ENCODE measurements at regions not wholly inside any gene's neighbourhood (a gene's known extent, or its start where the extent isn't known, plus 50 kb on each side); places are given as distances from the start of the nearest gene placed in this dataset.

DNA sequence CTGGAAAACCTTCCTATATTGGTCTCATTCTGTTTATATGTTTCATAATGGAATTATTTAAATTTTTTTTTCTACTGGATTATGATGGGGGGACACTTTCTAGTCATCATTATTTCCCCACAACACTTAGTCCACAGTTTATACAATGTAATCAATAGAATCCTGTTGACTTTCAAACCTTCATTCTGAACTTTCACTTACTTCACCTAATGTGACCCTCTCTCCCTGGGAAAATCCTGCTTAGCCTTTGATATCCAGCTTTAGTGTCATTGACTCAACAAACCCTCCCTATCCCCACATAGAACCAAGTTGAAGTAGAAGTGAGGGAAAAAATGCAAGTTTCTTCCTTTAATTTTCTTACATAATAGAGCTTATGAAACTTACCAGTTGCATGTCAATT lies 666.0 kb downstream of the MECOM start:
- no peak overlapping the region for H3K4me3 ChIP-seq (ENCODE audit: extremely low read depth, insufficient read depth, low read length, poor library complexity, severe bottlenecking)
- H3K27ac ChIP-seq (ENCODE audit: low read depth, low read length, severe bottlenecking), result no peak overlapping the region
- H3K36me3 ChIP-seq (ENCODE audit: control insufficient read depth, insufficient read depth, low read length), result no peaks in the 10 kb centered on the region
- no peaks in the 10 kb centered on the region for H3K4me1 ChIP-seq (ENCODE audit: control insufficient read depth, insufficient read depth, low read length, poor library complexity, severe bottlenecking)
- H3K9me3 ChIP-seq (ENCODE audit: control insufficient read depth, low read length), result no peaks in the 10 kb centered on the region

DNA sequence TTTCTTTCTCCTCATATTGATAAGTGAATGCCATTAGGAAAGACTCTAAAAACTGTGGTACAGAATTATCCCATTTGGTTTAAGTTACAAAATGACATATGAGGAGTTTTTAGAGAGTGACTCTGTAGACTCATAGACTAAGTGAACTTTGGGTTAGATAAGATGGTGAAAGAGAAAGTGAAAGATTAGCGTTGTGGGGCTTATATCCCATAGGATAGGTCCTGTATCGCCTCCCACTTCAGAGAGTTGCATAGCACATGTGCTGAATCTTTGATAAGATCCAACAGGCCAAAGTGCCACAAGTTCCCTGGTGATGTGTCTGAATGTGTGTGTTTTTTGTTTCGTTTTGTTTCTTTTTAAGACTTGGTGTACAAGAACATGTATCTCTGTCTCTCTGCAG lies 666.9 kb downstream of the MECOM start:
- H3K4me3 ChIP-seq (ENCODE audit: extremely low read depth, insufficient read depth, low read length, poor library complexity, severe bottlenecking), result no peak overlapping the region
- no peak overlapping the region for H3K27ac ChIP-seq (ENCODE audit: low read depth, low read length, severe bottlenecking)
- H3K36me3 ChIP-seq (ENCODE audit: control insufficient read depth, insufficient read depth, low read length), result no peaks in the 10 kb centered on the region
- no peaks in the 10 kb centered on the region for H3K9me3 ChIP-seq (ENCODE audit: control insufficient read depth, low read length)
- 90 to 92% methylated on average over 2 of the region's 3 CpGs for WGBS, 2 experiments (ENCODE audit: insufficient coverage in 2 of 2)
- H3K4me1 ChIP-seq (ENCODE audit: control insufficient read depth, insufficient read depth, low read length, poor library complexity, severe bottlenecking), result no peaks in the 10 kb centered on the region

DNA sequence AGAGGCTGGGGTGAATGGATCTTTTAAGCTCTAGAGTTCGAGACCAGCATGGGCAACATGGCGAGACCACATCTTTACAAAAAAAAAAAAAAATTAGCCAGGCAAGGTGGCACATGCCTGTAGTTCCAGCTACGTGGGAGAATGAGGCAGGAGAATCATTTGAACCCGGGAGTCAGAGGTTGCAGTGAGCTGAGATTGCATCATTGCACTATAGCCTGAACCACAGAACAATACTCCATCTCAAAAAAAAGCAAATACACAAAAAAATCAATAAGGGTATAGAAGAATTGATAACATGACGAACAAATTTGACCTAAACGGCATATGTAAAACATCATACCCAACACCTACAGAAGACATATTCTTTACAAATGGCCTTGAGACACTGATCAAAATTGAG lies 668.4 kb downstream of the MECOM start:
- Histone ChIP-seq H3K4me1 (ENCODE audit: control insufficient read depth, insufficient read depth, low read length, poor library complexity, severe bottlenecking) (no peaks in the 10 kb centered on the region), H3K36me3 (ENCODE audit: control insufficient read depth, insufficient read depth, low read length) (no peaks in the 10 kb centered on the region), H3K27ac (ENCODE audit: low read depth, low read length, severe bottlenecking) (no peak overlapping the region), H3K9me3 (ENCODE audit: control insufficient read depth, low read length) (no peaks in the 10 kb centered on the region), H3K4me3 (ENCODE audit: extremely low read depth, insufficient read depth, low read length, poor library complexity, severe bottlenecking) (no peak overlapping the region)
- 86 to 93% methylated on average over 1 to 3 of the region's 6 CpGs for WGBS, 2 experiments (ENCODE audit: insufficient coverage in 2 of 2)

GRCh38 chr3:168991803-168992202 lies 671.7 kb downstream of the MECOM start:
- H3K9me3 ChIP-seq (ENCODE audit: control insufficient read depth, low read length), result no peaks in the 10 kb centered on the region
- no peaks in the 10 kb centered on the region for H3K4me1 ChIP-seq (ENCODE audit: control insufficient read depth, insufficient read depth, low read length, poor library complexity, severe bottlenecking)
- H3K27ac ChIP-seq (ENCODE audit: low read depth, low read length, severe bottlenecking), result no peak overlapping the region
- no peaks in the 10 kb centered on the region for H3K36me3 ChIP-seq (ENCODE audit: control insufficient read depth, insufficient read depth, low read length)
- no peak overlapping the region for H3K4me3 ChIP-seq (ENCODE audit: extremely low read depth, insufficient read depth, low read length, poor library complexity, severe bottlenecking)

- no peaks in the 10 kb centered on the region for H3K4me1 ChIP-seq (ENCODE audit: control insufficient read depth, insufficient read depth, low read length, poor library complexity, severe bottlenecking)
- no peaks in the 10 kb centered on the region for H3K36me3 ChIP-seq (ENCODE audit: control insufficient read depth, insufficient read depth, low read length)
- no peaks in the 10 kb centered on the region for H3K9me3 ChIP-seq (ENCODE audit: control insufficient read depth, low read length)
- no peak overlapping the region for H3K27ac ChIP-seq (ENCODE audit: low read depth, low read length, severe bottlenecking)
- H3K4me3 ChIP-seq (ENCODE audit: extremely low read depth, insufficient read depth, low read length, poor library complexity, severe bottlenecking), result no peak overlapping the region
- no CpG with 5 or more reads among the region's 3 CpGs for WGBS, 2 experiments (ENCODE audit: insufficient coverage in 2 of 2)
These were observed 672.9 kb downstream of the MECOM start for GRCh38 chr3:168990621-168991020.

DNA sequence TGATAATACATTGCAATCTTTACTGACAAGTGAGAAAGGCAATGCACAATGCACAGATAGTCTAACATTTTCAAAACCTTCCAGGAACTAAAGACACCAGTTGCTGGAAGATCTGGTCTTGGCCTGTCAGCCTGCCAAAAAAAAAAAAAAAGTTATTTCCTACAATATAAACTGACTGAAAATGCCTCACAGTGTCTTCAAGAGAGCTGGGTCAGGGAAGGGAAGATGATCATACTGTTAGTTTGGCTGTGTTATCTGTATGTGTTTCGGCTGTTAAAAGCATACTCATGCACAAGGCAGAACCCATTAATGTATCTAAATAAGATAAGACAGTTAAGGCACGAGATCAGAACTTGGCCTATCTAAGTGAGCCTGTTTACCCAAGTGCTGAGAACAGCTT lies 673.4 kb downstream of the MECOM start:
- Histone ChIP-seq H3K9me3 (ENCODE audit: control insufficient read depth, low read length) (no peaks in the 10 kb centered on the region), H3K36me3 (ENCODE audit: control insufficient read depth, insufficient read depth, low read length) (no peaks in the 10 kb centered on the region), H3K4me3 (ENCODE audit: extremely low read depth, insufficient read depth, low read length, poor library complexity, severe bottlenecking) (no peak overlapping the region), H3K4me1 (ENCODE audit: control insufficient read depth, insufficient read depth, low read length, poor library complexity, severe bottlenecking) (no peaks in the 10 kb centered on the region), H3K27ac (ENCODE audit: low read depth, low read length, severe bottlenecking) (no peak overlapping the region)
- 57% methylated on average over 1 of the region's 2 CpGs; no CpG with 5 or more reads in 1 of the 2 experiments for WGBS, 2 experiments (ENCODE audit: insufficient coverage in 2 of 2)

DNA sequence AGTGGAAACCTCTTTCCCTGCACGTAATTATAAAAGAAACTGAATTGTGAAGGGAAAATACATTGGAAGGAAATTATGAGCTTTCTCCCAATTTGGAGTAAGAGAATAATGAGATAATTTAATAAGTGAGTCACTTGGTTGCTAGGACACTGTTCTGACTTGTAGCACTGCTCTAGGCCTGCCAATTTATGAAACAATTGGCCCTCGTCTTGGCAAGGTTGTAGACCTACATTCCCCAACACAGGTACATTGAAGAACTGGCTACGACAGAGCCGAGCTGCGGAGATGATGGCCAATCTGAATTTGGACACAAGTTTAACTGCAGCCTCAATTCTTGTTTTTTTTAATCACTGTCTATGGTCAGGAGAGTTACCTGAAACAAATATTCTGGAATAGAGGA lies 674.1 kb downstream of the MECOM start:
- Histone ChIP-seq H3K9me3 (ENCODE audit: control insufficient read depth, low read length) (no peaks in the 10 kb centered on the region), H3K4me3 (ENCODE audit: extremely low read depth, insufficient read depth, low read length, poor library complexity, severe bottlenecking) (no peak overlapping the region), H3K36me3 (ENCODE audit: control insufficient read depth, insufficient read depth, low read length) (no peaks in the 10 kb centered on the region), H3K27ac (ENCODE audit: low read depth, low read length, severe bottlenecking) (no peak overlapping the region), H3K4me1 (ENCODE audit: control insufficient read depth, insufficient read depth, low read length, poor library complexity, severe bottlenecking) (no peaks in the 10 kb centered on the region)
- WGBS, 2 experiments (ENCODE audit: insufficient coverage in 2 of 2), result 50 to 80% methylated on average over 1 of the region's 5 CpGs

GRCh38 chr3:168988853-168989252 lies 674.7 kb downstream of the MECOM start:
- H3K27ac ChIP-seq (ENCODE audit: low read depth, low read length, severe bottlenecking), result no peak overlapping the region
- H3K4me3 ChIP-seq (ENCODE audit: extremely low read depth, insufficient read depth, low read length, poor library complexity, severe bottlenecking), result no peak overlapping the region
- no peaks in the 10 kb centered on the region for H3K4me1 ChIP-seq (ENCODE audit: control insufficient read depth, insufficient read depth, low read length, poor library complexity, severe bottlenecking)
- WGBS, 2 experiments (ENCODE audit: insufficient coverage in 2 of 2), result no CpG with 5 or more reads among the region's 1 CpG
- H3K36me3 ChIP-seq (ENCODE audit: control insufficient read depth, insufficient read depth, low read length), result no peaks in the 10 kb centered on the region
- no peaks in the 10 kb centered on the region for H3K9me3 ChIP-seq (ENCODE audit: control insufficient read depth, low read length)

- H3K36me3 ChIP-seq (ENCODE audit: control insufficient read depth, insufficient read depth, low read length), result no peaks in the 10 kb centered on the region
- H3K27ac ChIP-seq (ENCODE audit: low read depth, low read length, severe bottlenecking), result no peak overlapping the region
- no peaks in the 10 kb centered on the region for H3K9me3 ChIP-seq (ENCODE audit: control insufficient read depth, low read length)
- no CpG with 5 or more reads among the region's 1 CpG for WGBS, 2 experiments (ENCODE audit: insufficient coverage in 2 of 2)
- no peaks in the 10 kb centered on the region for H3K4me1 ChIP-seq (ENCODE audit: control insufficient read depth, insufficient read depth, low read length, poor library complexity, severe bottlenecking)
- no peak overlapping the region for H3K4me3 ChIP-seq (ENCODE audit: extremely low read depth, insufficient read depth, low read length, poor library complexity, severe bottlenecking)
These were observed 678.6 kb downstream of the MECOM start for GRCh38 chr3:168984872-168985271.

GRCh38 chr3:168983046-168983445 lies 680.5 kb downstream of the MECOM start:
- Histone ChIP-seq H3K27ac (ENCODE audit: low read depth, low read length, severe bottlenecking) (no peak overlapping the region), H3K36me3 (ENCODE audit: control insufficient read depth, insufficient read depth, low read length) (no peaks in the 10 kb centered on the region), H3K4me1 (ENCODE audit: control insufficient read depth, insufficient read depth, low read length, poor library complexity, severe bottlenecking) (no peaks in the 10 kb centered on the region), H3K4me3 (ENCODE audit: extremely low read depth, insufficient read depth, low read length, poor library complexity, severe bottlenecking) (no peak overlapping the region), H3K9me3 (ENCODE audit: control insufficient read depth, low read length) (no peaks in the 10 kb centered on the region)
- WGBS, 2 experiments (ENCODE audit: insufficient coverage in 2 of 2), result no CpG with 5 or more reads among the region's 1 CpG

DNA sequence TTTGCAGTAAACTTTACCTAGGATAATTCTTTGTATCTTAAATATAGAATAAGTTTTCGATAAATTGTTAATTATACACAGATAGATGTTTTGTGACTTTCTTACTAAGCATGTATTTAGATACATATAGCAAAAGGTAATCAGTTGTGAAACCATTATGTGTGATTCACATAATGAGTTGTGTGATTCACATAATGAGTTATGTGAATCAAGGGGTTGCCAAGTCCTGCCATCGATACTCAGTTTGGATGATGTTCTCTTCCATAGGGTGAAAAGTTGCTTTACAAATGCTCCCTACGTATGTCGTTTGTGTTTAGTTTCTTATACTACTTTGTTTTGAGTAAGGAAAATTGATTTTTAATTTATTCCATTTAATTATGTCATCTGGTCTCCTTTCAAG lies 682.1 kb downstream of the MECOM start:
- Histone ChIP-seq H3K4me3 (ENCODE audit: extremely low read depth, insufficient read depth, low read length, poor library complexity, severe bottlenecking) (no peak overlapping the region), H3K27ac (ENCODE audit: low read depth, low read length, severe bottlenecking) (no peak overlapping the region), H3K36me3 (ENCODE audit: control insufficient read depth, insufficient read depth, low read length) (no peaks in the 10 kb centered on the region), H3K9me3 (ENCODE audit: control insufficient read depth, low read length) (no peaks in the 10 kb centered on the region), H3K4me1 (ENCODE audit: control insufficient read depth, insufficient read depth, low read length, poor library complexity, severe bottlenecking) (no peaks in the 10 kb centered on the region)
- 100% methylated on average over 1 of the region's 4 CpGs; no CpG with 5 or more reads in 1 of the 2 experiments for WGBS, 2 experiments (ENCODE audit: insufficient coverage in 2 of 2)

Measured in mesodermal cell (in vitro differentiated cells).